ENCODE measurements at regions not wholly inside any gene's neighbourhood (a gene's known extent, or its start where the extent isn't known, plus 50 kb on each side); places are given as distances from the start of the nearest gene placed in this dataset.

GRCh38 chr18:78721238-78721875, 258.3 kb upstream of the SALL3 start:
- TF ChIP-seq CTCF (IDR thresholded peaks at IDR 0.05) (no peak), POLR2A (IDR thresholded peaks at IDR 0.05) (no peak)
- H3K4me1 ChIP-seq: no peaks in the 10 kb centered on the region
- H3K27me3 ChIP-seq: no peaks in the 10 kb centered on the region
- H3K4me3 ChIP-seq: no peak overlapping the region
- H3K27ac ChIP-seq: no peak overlapping the region
- no peaks in the 10 kb centered on the region for H3K36me3 ChIP-seq
- no peak for DNase-seq
- no peaks in the 10 kb centered on the region for H3K9me3 ChIP-seq

GRCh38 chr18:78721981-78722380, 257.6 kb upstream of the SALL3 start:
- Histone ChIP-seq H3K36me3 (no peaks in the 10 kb centered on the region), H3K27ac (no peak overlapping the region), H3K9me3 (no peaks in the 10 kb centered on the region), H3K27me3 (no peaks in the 10 kb centered on the region), H3K4me1 (no peaks in the 10 kb centered on the region), H3K4me3 (no peak overlapping the region)
- TF ChIP-seq POLR2A (IDR thresholded peaks at IDR 0.05) (no peak), CTCF (IDR thresholded peaks at IDR 0.05) (no peak)
- no peak for DNase-seq

GRCh38 chr18:78722386-78722785, 257.2 kb upstream of the SALL3 start:
- Histone ChIP-seq H3K27ac (no peak overlapping the region), H3K9me3 (no peaks in the 10 kb centered on the region), H3K4me1 (no peaks in the 10 kb centered on the region), H3K4me3 (no peak overlapping the region), H3K36me3 (no peaks in the 10 kb centered on the region), H3K27me3 (no peaks in the 10 kb centered on the region)
- TF ChIP-seq POLR2A (IDR thresholded peaks at IDR 0.05) (no peak), CTCF (IDR thresholded peaks at IDR 0.05) (no peak)
- no peak for DNase-seq

- Histone ChIP-seq H3K4me3 (no peak overlapping the region), H3K27ac (no peak overlapping the region), H3K27me3 (no peaks in the 10 kb centered on the region), H3K9me3 (no peaks in the 10 kb centered on the region), H3K36me3 (no peaks in the 10 kb centered on the region), H3K4me1 (no peaks in the 10 kb centered on the region)
- no peak for DNase-seq
- TF ChIP-seq POLR2A (IDR thresholded peaks at IDR 0.05): no peak
- no peak for TF ChIP-seq CTCF (IDR thresholded peaks at IDR 0.05)
Measured at GRCh38 chr18:78722929-78723710, 256.5 kb upstream of the SALL3 start.

GRCh38 chr18:78724214-78724914, 255.3 kb upstream of the SALL3 start:
- Histone ChIP-seq H3K36me3 (no peaks in the 10 kb centered on the region), H3K27me3 (no peaks in the 10 kb centered on the region), H3K9me3 (no peaks in the 10 kb centered on the region), H3K4me3 (no peak overlapping the region), H3K27ac (no peak overlapping the region), H3K4me1 (no peaks in the 10 kb centered on the region)
- no peak for TF ChIP-seq POLR2A (IDR thresholded peaks at IDR 0.05)
- no peak for TF ChIP-seq CTCF (IDR thresholded peaks at IDR 0.05)
- DNase-seq: no peak
